Esophagus muscularis mucosa (tissue), 4 donors: ENCODE measurements at regions not wholly inside any gene's neighbourhood (a gene's known extent, or its start where the extent isn't known, plus 50 kb on each side); places are given as distances from the start of the nearest gene placed in this dataset.

Experiments
- DNase-seq: peaks from one replicate; pipeline ENCODE4 v3.0.0-alpha.2; 2017; ENCODE audit errors: extremely low spot score
- H3K27ac ChIP-seq, 4 donors: fragments of 200-600 bp; sonication (generic); replicated peaks in 1 of 4; 1 replicate in 3 of 4; 2 replicates in 1 of 4; pipeline ENCODE4 v1.5.1; 2016 to 2019; ENCODE audit warnings: mild to moderate bottlenecking in 1 of 4
- H3K27me3 ChIP-seq, 4 donors: fragments of 200-600 bp; sonication (generic); one replicate each; pipeline versions ENCODE4 v1.5.1 to v1.6.0; 2016 to 2019
- H3K36me3 ChIP-seq, 4 donors: fragments of 200-600 bp; sonication (generic); one replicate each; pipeline ENCODE4 v1.5.1; 2016 to 2019
- H3K4me1 ChIP-seq, 4 donors: fragments of 200-600 bp; sonication (generic); one replicate each; pipeline ENCODE4 v1.5.1; 2016 to 2019
- H3K4me3 ChIP-seq, 4 donors: fragments of 200-600 bp; sonication (generic); 1 replicate in 2 of 4; 2 replicates in 2 of 4; pipeline ENCODE4 v1.5.1; 2016 to 2019; ENCODE audit warnings: mild to moderate bottlenecking in 4 of 4, moderate library complexity in 1 of 4
- H3K9me3 ChIP-seq, 4 donors: fragments of 200-600 bp; sonication (generic); 1 replicate in 3 of 4; 2 replicates in 1 of 4; pipeline ENCODE4 v1.5.1; 2016 to 2019
- CTCF ChIP-seq, 3 experiments: fragments of 200-600 bp in 2 of 3; fragments of 450-650 bp in 1 of 3; sonication (generic) in 2 of 3; IDR thresholded peaks; one replicate each; pipeline ENCODE4 v1.5.1; 2017 to 2019; ENCODE audit warnings: antibody characterized with exemption in 3 of 3, mild to moderate bottlenecking in 2 of 3, moderate library complexity in 1 of 3
- EP300 ChIP-seq: sonication (generic); formaldehyde crosslinking; IDR thresholded peaks from one replicate; pipeline ENCODE4 v1.6.1; 2017; ENCODE audit warnings: antibody characterized with exemption
- POLR2A ChIP-seq: fragments of 450-650 bp; IDR thresholded peaks from one replicate; pipeline ENCODE4 v1.6.1; 2017; ENCODE audit warnings: antibody characterized with exemption, moderate library complexity, mild to moderate bottlenecking, low read depth
- POLR2AphosphoS5 ChIP-seq, 2 donors: sonication (generic); formaldehyde crosslinking; IDR thresholded peaks; one replicate each; pipeline ENCODE4 v1.6.1; 2017; ENCODE audit warnings: antibody characterized with exemption in 2 of 2
- WGBS: methylation state at CpG from one replicate; pipeline ENCODE4 v1.1.5; 2018; 5-methylcytosine and 5-hydroxymethylcytosine counted together
- intact Hi-C: fragments of 100-400 bp; cut with DNase I; formaldehyde crosslinking; loops from one replicate; pipeline ENCODE4 v1.15.1; 2023

- Histone ChIP-seq H3K36me3 (no peaks in the 10 kb centered on the region), H3K4me1 (no peaks in the 10 kb centered on the region), H3K27me3 (peaks cover 0 to 9% (median 0%) of the 10 kb centered on the region in 4 donors), H3K9me3 (no peaks in the 10 kb centered on the region), H3K27ac (no peak overlapping the region), H3K4me3 (no peak overlapping the region)
- WGBS = 86% methylated on average over 2 of the region's 2 CpGs
- intact Hi-C loops = no loop called here
- TF ChIP-seq EP300 = no peak
- no peak for TF ChIP-seq POLR2A
- TF ChIP-seq POLR2AphosphoS5 (IDR thresholded peaks at IDR 0.05) = no peak
- no peak for TF ChIP-seq CTCF (IDR thresholded peaks at IDR 0.05)
- DNase-seq = no peak
Observed at GRCh38 chr14:23773981-23774380, 137.8 kb downstream of the DHRS2 start.

- no peak for TF ChIP-seq POLR2AphosphoS5 (IDR thresholded peaks at IDR 0.05)
- TF ChIP-seq POLR2A = no peak
- TF ChIP-seq EP300 = no peak
- no peak for TF ChIP-seq CTCF (IDR thresholded peaks at IDR 0.05)
- no peak overlapping the region for H3K4me3 ChIP-seq
- H3K4me1 ChIP-seq = no peaks in the 10 kb centered on the region
- H3K36me3 ChIP-seq = no peaks in the 10 kb centered on the region
- H3K27ac ChIP-seq = no peak overlapping the region
- peaks cover 0 to 9% (median 0%) of the 10 kb centered on the region in 4 donors for H3K27me3 ChIP-seq
- WGBS = 70% methylated on average over 4 of the region's 4 CpGs
- no peaks in the 10 kb centered on the region for H3K9me3 ChIP-seq
- DNase-seq = no peak
- intact Hi-C loops = no loop called here
Observed at GRCh38 chr14:23776296-23776695, 140.1 kb downstream of the DHRS2 start.

- H3K27ac ChIP-seq = no peak overlapping the region
- H3K27me3 ChIP-seq = no peaks in the 10 kb centered on the region
- no peak overlapping the region for H3K4me3 ChIP-seq
- intact Hi-C loops = no loop called here
- 84% methylated on average over 1 of the region's 1 CpG for WGBS
- no peak for DNase-seq
- TF ChIP-seq POLR2A (no peak), EP300 (no peak), POLR2AphosphoS5 (IDR thresholded peaks at IDR 0.05) (no peak), CTCF (IDR thresholded peaks at IDR 0.05) (no peak)
- H3K36me3 ChIP-seq = no peaks in the 10 kb centered on the region
- H3K9me3 ChIP-seq = no peaks in the 10 kb centered on the region
- no peaks in the 10 kb centered on the region for H3K4me1 ChIP-seq
Observed at GRCh38 chr14:23785208-23785607, 149.0 kb downstream of the DHRS2 start.

- Histone ChIP-seq H3K27ac (no peak overlapping the region), H3K9me3 (no peaks in the 10 kb centered on the region), H3K27me3 (no peaks in the 10 kb centered on the region), H3K4me3 (no peak overlapping the region), H3K4me1 (no peaks in the 10 kb centered on the region), H3K36me3 (no peaks in the 10 kb centered on the region)
- WGBS = 85% methylated on average over 1 of the region's 1 CpG
- intact Hi-C loops = no loop called here
- DNase-seq = no peak
- TF ChIP-seq POLR2A (no peak), POLR2AphosphoS5 (IDR thresholded peaks at IDR 0.05) (no peak), EP300 (no peak), CTCF (IDR thresholded peaks at IDR 0.05) (no peak)
Observed at GRCh38 chr14:23787436-23787835, 151.3 kb downstream of the DHRS2 start.

- no peak overlapping the region for H3K4me3 ChIP-seq
- no peak overlapping the region for H3K27ac ChIP-seq
- TF ChIP-seq POLR2AphosphoS5 (IDR thresholded peaks at IDR 0.05) (no peak), EP300 (no peak), CTCF (IDR thresholded peaks at IDR 0.05) (no peak), POLR2A (no peak)
- intact Hi-C loops = no loop called here
- no peaks in the 10 kb centered on the region for H3K36me3 ChIP-seq
- H3K27me3 ChIP-seq = no peaks in the 10 kb centered on the region
- no peaks in the 10 kb centered on the region for H3K4me1 ChIP-seq
- no peak for DNase-seq
- no peaks in the 10 kb centered on the region for H3K9me3 ChIP-seq
- 68% methylated on average over 1 of the region's 1 CpG for WGBS
Observed at GRCh38 chr14:23789696-23790095, 153.5 kb downstream of the DHRS2 start.
